NT2/D1 (cell line): ENCODE measurements at regions not wholly inside any gene's neighbourhood (a gene's known extent, or its start where the extent isn't known, plus 50 kb on each side); places are given as distances from the start of the nearest gene placed in this dataset.

Experiments
- DNase-seq: peaks from one replicate; pipeline ENCODE4 v3.0.0-alpha.2; 2011; ENCODE audit warnings: low read depth, low spot score
- H3K27me3 ChIP-seq: 2 replicates; pipeline ENCODE4 v1.6.0; 2011; ENCODE audit warnings: mild to moderate bottlenecking; ENCODE audit not compliant: insufficient read length, insufficient read depth
- H3K36me3 ChIP-seq: 2 replicates; pipeline ENCODE4 v1.6.1; 2011; ENCODE audit warnings: mild to moderate bottlenecking, low read length, mixed read lengths; ENCODE audit not compliant: insufficient read depth, insufficient read length
- H3K4me1 ChIP-seq: 2 replicates; pipeline ENCODE4 v1.5.1; 2011; ENCODE audit not compliant: insufficient read depth, insufficient read length
- H3K4me3 ChIP-seq: 2 replicates; pipeline ENCODE4 v1.5.1; 2011; ENCODE audit warnings: low read depth; ENCODE audit not compliant: insufficient read length
- H3K9ac ChIP-seq: 2 replicates; pipeline ENCODE4 v1.6.0; 2011; ENCODE audit warnings: low read depth; ENCODE audit not compliant: insufficient read length
- H3K9me3 ChIP-seq: 2 replicates; pipeline ENCODE4 v1.5.1; 2011; ENCODE audit warnings: mild to moderate bottlenecking, low read length; ENCODE audit not compliant: insufficient read depth
- SUZ12 ChIP-seq: IDR thresholded peaks from 2 replicates; pipeline ENCODE4 v1.6.1; 2011; ENCODE audit not compliant: insufficient read length, insufficient read depth; ENCODE audit errors: extremely low read depth
- YY1 ChIP-seq: IDR thresholded peaks from 2 replicates; pipeline ENCODE4 v1.6.1; 2011; ENCODE audit not compliant: insufficient read length, insufficient read depth
- ZNF274 ChIP-seq: IDR thresholded peaks from 2 replicates; pipeline ENCODE4 v1.6.1; 2011; ENCODE audit warnings: mild to moderate bottlenecking, low read depth, low read length

DNA sequence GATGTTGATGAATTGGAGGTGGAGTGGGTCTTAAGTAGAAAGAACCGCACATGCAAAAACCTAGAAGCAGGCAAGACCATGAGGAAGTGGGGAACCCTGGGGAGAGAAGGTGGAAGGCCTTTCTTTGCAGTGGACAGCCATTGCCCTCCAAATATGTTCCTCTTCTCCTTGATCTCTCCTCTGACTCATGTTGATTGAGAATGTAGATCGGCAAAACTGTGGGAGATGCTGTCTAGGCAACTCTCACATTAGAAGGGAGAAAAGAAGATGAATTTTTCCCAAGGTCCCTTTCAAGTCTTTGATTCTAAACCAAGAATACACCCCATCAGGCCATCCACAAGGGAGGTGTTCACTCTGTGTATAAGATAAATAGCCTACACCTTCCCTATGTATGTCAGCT lies 257.5 kb downstream of the MSRB3 start:
- TF ChIP-seq YY1 (no peak), SUZ12 (no peak)
- no peak for DNase-seq
- Histone ChIP-seq H3K9ac (no peak overlapping the region), H3K36me3 (no peaks in the 10 kb centered on the region), H3K27me3 (no peaks in the 10 kb centered on the region), H3K4me3 (no peak overlapping the region), H3K9me3 (peaks cover 31% of the 10 kb centered on the region), H3K4me1 (no peaks in the 10 kb centered on the region)

DNA sequence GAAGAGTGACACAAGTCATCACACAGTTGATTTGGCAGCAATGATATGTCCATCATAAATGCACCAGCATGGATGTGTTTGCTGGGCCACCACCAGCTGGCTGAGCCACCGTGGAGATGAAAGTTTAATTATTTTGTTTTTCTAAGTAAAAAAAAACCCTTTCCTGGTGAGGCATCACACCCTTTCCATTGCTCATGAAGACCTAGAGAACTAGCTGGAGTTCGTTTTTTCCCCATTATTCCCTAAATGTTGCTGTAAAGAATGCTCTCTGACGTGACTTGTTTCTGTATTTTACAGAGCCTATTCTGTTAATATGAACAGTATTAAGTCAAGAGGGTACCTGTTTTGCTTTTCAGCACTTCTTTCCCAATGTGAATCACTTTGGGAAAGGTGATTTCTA lies 257.9 kb downstream of the MSRB3 start:
- Histone ChIP-seq H3K36me3 (no peaks in the 10 kb centered on the region), H3K27me3 (no peaks in the 10 kb centered on the region), H3K4me1 (no peaks in the 10 kb centered on the region), H3K9ac (no peak overlapping the region), H3K4me3 (no peak overlapping the region), H3K9me3 (peaks cover 35% of the 10 kb centered on the region)
- TF ChIP-seq ZNF274 (no peak), SUZ12 (no peak), YY1 (no peak)
- DNase-seq = no peak

DNA sequence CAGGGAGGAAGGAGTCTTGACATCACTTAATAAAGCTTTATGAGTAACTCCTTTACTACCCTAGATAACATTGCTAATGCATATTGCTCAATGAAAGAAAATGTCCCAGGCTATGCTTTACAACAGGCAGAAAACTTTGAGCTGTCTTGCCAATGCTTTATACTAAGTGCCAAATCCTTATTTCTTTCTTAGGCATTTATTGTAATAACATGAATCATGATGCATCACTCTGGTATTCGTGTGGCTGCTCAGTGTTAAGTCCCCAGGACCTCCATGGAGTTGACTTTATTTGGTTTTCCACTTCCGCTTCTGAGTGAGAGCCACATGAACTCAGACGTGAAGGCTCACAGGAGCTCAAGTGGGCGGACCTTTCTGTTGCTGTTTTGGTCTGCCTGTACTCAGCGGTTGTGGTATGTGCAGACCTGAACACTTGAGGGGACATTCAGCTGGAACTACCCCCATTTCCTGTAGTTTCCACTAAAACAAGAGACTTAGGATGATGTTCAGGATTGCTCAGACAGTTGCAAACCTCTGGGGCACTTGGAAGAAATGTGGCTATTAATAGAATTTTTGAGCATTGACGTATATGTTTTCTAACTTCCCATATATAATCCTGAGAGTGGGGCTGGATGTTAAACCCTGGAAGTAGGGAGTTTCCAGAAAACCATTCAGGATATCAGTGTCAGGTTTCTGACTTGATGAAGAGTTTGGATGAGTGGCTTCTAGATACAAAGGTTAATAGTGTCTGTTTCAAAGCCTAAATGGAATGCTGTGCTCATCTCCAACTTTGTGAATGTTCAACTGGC lies 258.6 kb downstream of the MSRB3 start:
- TF ChIP-seq ZNF274 (no peak), YY1 (no peak), SUZ12 (no peak)
- H3K36me3 ChIP-seq = no peaks in the 10 kb centered on the region
- DNase-seq = no peak
- H3K4me3 ChIP-seq = no peak overlapping the region
- H3K9ac ChIP-seq = no peak overlapping the region
- H3K4me1 ChIP-seq = no peaks in the 10 kb centered on the region
- H3K27me3 ChIP-seq = no peaks in the 10 kb centered on the region
- peaks cover 41% of the 10 kb centered on the region for H3K9me3 ChIP-seq

DNA sequence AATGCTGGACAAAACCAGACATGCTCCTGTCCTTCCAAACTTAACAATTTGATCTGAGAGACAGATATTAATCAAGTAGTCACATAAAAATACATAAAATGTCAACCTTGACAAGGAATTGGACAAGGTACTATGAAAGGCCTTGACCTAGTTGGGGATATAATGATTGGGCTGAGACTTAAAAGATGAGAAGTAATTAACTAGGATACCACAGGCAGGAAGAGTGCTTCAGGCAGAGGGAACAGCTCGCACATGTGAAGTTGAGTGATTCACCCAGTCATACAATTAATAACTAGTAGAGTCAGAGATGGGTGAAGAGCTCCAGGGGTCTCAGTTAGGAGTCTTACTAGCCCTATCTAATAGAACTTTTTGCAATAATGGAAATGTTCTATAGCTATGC lies 259.5 kb downstream of the MSRB3 start:
- DNase-seq = no peak
- no peak for TF ChIP-seq SUZ12
- Histone ChIP-seq H3K36me3 (no peaks in the 10 kb centered on the region), H3K27me3 (no peaks in the 10 kb centered on the region), H3K4me1 (no peaks in the 10 kb centered on the region), H3K4me3 (no peak overlapping the region), H3K9ac (no peak overlapping the region), H3K9me3 (peaks cover 41% of the 10 kb centered on the region)

DNA sequence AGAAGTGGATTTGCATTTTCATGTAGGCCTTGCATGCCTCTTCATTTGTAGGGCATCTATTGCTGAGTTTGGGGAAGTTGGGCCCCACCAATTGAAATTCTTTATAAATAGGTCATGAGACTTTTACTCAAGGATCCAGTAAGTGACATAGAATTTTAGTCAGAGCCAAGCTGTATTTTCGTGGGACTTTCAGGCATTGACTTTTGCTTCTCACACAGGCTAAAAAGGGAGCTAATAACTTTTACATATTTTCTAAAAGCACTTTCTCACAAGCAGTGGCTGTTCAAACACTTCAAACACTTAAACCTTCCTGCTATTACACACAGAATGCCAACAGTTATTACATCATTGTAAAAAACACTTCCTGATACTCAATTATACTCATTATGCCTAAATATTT lies 260.5 kb downstream of the MSRB3 start:
- no peak overlapping the region for H3K9ac ChIP-seq
- H3K27me3 ChIP-seq = no peaks in the 10 kb centered on the region
- no peaks in the 10 kb centered on the region for H3K36me3 ChIP-seq
- no peak for DNase-seq
- TF ChIP-seq ZNF274 (no peak), YY1 (no peak), SUZ12 (no peak)
- no peak overlapping the region for H3K4me3 ChIP-seq
- H3K9me3 ChIP-seq = peaks cover 41% of the 10 kb centered on the region
- no peaks in the 10 kb centered on the region for H3K4me1 ChIP-seq

DNA sequence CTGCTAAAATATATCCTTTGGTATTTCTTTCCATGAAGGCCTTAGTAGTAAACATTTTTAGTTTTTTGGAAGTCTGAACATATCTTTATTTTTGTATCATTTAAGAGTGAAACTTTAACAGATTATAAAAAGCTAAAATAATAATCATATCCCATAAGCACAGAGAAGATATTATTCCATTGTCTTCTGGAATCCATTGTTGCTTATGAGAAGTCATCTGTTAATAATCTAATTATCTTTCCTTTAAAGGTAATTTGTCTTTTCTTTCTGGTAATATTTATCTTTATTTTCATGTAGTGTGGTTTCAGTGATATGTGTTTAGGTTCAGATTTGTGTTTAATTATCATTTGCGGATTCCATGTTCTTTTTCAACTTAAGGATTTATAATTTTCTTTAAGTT lies 261.7 kb downstream of the MSRB3 start:
- Histone ChIP-seq H3K4me3 (no peak overlapping the region), H3K9ac (no peak overlapping the region), H3K4me1 (no peaks in the 10 kb centered on the region), H3K27me3 (no peaks in the 10 kb centered on the region), H3K36me3 (no peaks in the 10 kb centered on the region), H3K9me3 (peaks cover 41% of the 10 kb centered on the region)
- no peak for TF ChIP-seq ZNF274
- TF ChIP-seq SUZ12 = no peak
- TF ChIP-seq YY1 = no peak
- no peak for DNase-seq

DNA sequence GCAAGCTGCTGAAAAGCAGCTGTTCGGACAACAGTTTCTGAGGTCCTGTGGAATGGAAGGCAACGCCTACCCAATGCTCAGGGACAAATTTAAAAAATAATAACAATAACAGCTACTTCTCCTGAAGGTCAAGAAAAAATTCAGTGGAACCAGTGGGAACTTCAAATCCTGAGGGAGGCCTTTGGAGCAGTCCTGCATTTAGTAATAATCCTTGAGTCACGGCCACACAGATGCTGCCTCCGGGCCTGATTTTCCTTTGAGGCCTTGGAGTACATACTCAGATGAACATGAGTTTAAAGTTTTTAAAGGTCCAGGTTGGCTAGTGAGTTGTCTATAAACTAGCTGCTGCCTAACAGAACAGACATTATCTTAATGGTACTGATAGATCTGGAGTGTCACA lies 268.0 kb downstream of the MSRB3 start:
- no peaks in the 10 kb centered on the region for H3K4me1 ChIP-seq
- H3K27me3 ChIP-seq = no peaks in the 10 kb centered on the region
- H3K4me3 ChIP-seq = no peak overlapping the region
- no peak for DNase-seq
- no peak overlapping the region for H3K9ac ChIP-seq
- TF ChIP-seq SUZ12 (no peak), YY1 (no peak), ZNF274 (no peak)
- H3K9me3 ChIP-seq = peaks cover 4% of the 10 kb centered on the region; the same call in 1 of the 2 replicates
- H3K36me3 ChIP-seq = no peaks in the 10 kb centered on the region
